Erythroblast (primary cell): ENCODE measurements at regions not wholly inside any gene's neighbourhood (a gene's known extent, or its start where the extent isn't known, plus 50 kb on each side); places are given as distances from the start of the nearest gene placed in this dataset.

Experiments used
- GATA1 ChIP-seq: IDR thresholded peaks from 2 replicates; pipeline ENCODE4 v1.6.1; 2011; ENCODE audit warnings: low read depth, mild to moderate bottlenecking, control low read depth, low read length, moderate library complexity
- POLR2A ChIP-seq: IDR thresholded peaks from 2 replicates; pipeline ENCODE4 v1.6.1; 2011; ENCODE audit warnings: mild to moderate bottlenecking, low read length

- no peak for TF ChIP-seq POLR2A
- no peak for TF ChIP-seq GATA1
These were observed 105.7 kb upstream of the MEGF10 start for GRCh38 chr5:127184851-127185250.
